ENCODE measurements at regions not wholly inside any gene's neighbourhood (a gene's known extent, or its start where the extent isn't known, plus 50 kb on each side); places are given as distances from the start of the nearest gene placed in this dataset.

- TF ChIP-seq POLR2AphosphoS5 (IDR thresholded peaks at IDR 0.05) = no peak
- TF ChIP-seq POLR2A (IDR thresholded peaks at IDR 0.05) = no peak
These were observed 69.3 kb upstream of the HMGB1 start for GRCh38 chr13:30535046-30535445.
